COLO668 (cell line): ENCODE measurements at regions not wholly inside any gene's neighbourhood (a gene's known extent, or its start where the extent isn't known, plus 50 kb on each side); places are given as distances from the start of the nearest gene placed in this dataset.

Experiments used
- DNase-seq: peaks from one replicate; lab custom pipeline; 2025; ENCODE audit not compliant: unreplicated experiment; lab: John Stamatoyannopoulos, UW

DNA sequence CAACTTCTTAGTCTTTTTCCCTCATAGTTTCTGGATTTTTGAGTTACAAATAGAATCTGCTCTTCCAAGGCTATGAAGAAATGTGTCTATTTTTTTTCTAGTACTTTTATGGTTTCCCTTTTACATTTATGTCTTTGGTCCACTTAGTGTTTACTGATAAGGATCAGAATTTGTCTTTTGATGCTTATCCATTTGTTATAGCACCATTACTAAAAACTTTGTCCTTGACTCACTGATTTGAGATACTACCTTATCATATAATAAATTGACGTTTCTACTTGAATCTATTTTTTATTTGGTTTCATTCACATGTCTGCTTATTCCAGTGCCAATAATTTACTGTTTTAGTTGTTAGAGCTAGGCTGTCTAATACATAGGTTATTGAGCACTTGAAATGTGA is 161.1 kb upstream of the DPYD start:
- no peak for DNase-seq

DNA sequence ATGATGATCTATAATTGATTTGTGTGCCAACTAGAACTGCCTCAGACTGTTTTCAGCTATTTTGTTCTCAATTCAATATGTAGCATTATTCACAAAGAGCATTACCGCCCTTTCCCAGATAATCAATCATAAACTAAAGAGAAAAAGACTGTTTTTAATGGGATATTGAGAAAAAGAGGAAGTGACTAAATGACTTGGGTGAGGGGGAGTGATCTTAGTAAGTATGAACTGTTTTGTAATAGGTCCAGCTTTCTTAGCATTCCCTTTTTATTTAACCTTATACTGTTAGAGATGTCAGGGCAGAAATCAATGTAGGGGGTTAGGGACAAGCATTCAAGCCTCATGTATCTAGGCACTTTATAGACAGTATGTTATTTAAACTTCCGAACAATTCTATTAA is 157.8 kb upstream of the DPYD start:
- no peak for DNase-seq

DNA sequence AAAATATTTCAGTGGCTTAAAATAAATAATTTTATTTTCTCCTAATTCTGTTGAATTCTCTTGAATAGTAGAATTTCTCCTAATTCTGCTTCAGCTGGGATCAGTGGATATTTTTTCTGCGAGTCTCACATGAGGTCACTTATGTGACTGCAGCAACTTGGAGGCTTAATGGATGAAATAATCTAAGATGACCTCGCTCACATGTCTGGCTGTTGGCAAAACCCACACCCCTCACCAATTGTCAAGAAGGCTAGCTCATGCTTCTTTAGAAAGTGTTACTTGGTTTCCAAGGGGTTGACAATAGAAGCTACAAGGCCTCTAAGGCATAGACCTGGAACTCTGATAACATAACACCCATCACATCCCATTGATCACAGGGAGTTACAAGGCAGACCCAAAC is 156.9 kb upstream of the DPYD start:
- DNase-seq = no peak

DNA sequence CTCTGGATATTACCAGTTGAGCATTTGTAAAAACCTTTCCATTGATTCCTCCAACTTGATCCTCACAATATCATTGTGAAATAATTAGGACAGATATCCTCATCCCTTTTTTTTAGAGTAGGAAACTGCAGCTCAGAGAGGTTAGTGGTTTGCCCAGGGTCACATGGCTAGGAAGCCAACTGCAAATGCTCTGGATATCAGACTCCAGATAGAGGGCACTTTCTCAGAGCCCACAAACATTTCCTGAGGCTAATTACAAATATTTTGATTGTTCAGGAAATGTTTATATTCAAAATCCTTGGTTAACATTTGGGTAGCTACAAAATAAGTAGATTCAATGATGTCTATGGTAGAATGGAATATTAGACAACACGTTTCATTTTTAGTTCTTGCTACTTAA is 154.8 kb upstream of the DPYD start:
- no peak for DNase-seq

DNA sequence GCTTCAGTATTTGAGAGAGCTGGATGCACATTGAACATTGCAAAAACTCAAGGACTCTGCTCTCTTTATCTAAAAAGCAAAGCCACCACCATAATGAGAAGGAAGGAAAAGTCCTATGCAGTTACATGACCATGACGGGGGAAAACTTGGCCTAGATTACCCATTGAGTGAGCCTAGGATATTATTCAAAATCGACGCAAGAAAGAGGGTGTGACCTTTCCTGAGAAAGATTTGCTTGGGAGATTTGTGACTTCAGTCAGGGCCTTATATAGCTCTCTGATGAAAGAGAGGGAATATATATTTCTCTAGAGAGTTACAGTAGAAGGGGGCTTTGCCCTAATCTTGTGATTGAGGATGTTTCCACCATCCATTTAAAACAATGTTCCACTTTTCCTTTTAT is 153.0 kb upstream of the DPYD start:
- no peak for DNase-seq

DNA sequence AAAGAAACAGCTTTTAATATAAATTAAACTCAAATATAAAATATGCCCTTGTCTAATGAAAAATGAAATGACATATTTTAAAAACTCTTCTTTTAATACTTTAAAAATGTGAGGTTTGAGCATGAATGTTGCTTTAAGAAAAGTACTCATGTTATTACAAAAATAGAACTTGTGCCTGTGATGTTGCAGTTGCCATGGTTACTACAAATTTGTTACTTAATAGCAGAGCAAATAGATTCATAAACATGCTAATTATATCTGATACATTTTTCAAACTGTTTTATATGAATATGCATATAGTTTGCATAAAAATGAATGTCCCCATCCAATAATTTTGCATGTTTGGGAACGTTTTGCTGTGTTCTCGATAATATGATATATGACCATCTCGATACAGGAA is 152.3 kb upstream of the DPYD start:
- no peak for DNase-seq

DNA sequence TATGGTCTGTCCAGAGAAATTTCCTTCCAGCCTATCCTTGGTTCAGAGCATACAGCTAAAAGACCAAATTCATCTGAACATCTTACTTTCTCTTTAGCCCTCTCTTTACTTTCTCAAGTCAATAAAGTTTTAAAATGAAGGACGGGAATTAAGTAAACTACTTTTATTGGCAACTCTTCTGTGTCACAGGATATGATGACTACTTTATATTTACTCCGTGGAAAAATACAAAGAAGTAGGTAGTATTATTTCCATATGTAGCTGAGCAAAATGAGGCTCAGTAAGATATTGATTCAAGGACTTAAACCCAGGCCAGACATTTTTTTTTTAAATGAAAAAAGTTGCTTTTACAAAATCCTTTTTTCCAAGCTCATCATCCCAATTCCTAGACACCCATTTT is 151.2 kb upstream of the DPYD start:
- DNase-seq = no peak

DNA sequence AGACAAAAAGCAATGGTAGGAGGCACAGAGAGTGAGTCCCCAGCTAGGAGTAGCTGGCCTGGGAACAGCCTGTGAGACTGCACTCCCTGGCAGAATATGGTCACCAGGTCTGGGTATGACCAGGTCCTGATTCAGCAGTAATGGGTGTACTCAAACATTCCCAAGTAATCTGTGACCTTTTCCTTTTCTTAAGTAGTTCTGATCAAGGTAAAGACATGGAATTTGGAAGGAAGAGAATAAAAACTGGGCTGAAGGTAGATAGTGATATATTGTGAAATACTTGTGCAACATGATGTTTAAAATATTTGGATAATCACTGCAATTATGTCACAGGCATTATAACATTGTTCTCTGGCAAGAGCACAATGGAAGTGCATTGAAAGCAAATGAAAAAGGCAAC is 147.2 kb upstream of the DPYD start:
- DNase-seq = no peak

DNA sequence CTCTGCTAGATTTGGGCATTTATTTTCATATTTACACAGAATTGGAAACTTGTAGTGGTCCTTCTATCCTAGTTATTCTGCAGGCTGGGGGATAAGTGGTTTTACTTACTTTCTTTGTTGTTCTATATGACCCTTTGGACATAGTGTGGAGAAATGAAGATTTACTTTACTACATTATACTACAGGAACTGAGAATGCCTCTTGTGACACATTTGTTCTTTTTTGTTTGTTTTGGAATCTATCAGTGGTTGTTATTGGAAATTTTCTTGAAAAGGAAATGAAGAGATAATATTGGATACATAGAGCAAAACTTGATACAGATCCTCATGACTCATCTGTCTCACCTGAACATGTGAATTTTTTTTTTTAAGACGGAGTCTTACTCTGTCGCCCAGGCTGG is 146.1 kb upstream of the DPYD start:
- DNase-seq = no peak

DNA sequence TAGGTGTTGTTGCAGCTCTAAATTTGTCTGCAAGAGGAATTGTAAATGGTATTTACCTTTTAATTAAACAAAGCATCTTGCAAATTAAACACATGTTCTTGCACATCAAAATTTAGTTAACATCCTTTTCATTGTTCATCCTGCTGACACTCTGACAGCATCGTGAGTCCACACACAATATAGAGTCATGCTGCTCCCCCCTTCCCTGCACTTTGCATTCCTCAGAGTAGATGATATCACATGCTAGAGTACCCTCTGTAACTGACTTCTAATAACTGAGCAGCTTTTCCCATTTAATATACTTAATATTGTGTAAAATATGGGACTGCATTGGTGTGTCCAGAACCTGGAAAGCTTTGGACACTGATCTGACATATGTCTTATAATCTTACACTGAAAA is 138.8 kb upstream of the DPYD start:
- no peak for DNase-seq

DNA sequence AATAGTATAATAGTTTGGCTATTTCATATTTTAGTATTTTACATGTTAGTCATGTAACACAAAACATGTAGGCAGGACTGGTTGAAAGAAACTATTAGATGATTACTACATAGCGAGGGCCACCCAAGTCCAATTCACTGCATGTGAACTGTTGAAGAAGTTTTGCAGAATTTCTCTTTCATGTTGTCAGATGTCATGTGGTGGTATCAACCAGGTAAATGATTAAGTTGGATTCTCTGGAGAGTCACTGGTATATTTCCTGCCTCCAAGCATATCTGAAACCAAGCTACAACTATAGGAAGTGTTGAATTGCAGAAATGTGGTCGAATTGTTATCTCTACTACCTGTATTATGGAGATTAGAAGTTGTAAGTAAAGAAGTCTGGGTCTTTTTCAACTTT is 137.8 kb upstream of the DPYD start:
- DNase-seq = no peak

DNA sequence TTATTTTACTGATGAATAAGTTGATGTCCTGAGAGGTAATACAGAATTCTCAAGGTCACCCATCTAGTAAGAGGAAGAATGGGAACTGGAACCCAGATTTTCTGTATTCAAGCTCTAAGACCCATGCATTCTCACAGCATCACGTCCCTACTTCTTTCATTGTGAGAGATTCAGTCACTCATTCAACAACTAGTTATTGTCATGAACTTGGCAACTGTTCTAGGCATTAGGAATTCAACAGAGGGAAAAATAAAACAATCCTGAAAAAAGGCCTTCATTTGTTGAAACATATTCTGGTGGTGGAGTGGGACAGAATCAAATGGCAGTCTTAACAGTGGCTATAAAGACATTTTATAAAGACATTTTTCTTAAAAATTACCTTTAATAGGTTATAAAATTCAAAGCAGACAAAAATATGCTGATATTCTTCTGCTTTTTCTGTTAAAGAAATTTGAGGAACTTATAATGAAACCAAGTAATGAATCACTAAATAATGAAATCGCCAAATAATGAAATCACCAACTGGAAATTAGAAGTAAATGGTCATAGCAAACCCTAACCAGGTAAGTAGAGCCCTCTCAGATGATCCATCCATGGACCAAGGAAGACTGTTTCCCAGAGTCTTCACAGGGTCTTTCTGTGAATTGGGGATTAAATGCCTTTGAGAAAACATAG is 136.5 kb upstream of the DPYD start:
- DNase-seq = no peak

DNA sequence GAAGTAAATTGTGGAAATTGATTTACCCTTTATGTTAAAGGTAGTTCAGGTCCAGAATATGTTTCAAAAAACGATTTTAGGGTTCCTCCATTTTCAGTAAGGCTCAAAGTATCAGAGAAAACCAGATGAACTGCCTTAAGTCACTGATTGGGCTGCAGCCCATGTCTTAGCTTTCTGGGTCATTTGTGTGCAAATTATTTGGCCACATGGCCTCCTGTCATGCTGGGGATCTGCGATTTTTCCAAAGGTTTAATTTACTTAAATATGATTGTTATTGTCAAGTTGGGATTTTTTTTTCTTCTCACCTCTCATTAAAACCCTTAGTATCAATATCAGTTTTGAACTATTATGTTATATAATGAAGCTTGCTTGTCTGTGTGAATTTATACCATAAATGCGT is 135.9 kb upstream of the DPYD start:
- DNase-seq = no peak

DNA sequence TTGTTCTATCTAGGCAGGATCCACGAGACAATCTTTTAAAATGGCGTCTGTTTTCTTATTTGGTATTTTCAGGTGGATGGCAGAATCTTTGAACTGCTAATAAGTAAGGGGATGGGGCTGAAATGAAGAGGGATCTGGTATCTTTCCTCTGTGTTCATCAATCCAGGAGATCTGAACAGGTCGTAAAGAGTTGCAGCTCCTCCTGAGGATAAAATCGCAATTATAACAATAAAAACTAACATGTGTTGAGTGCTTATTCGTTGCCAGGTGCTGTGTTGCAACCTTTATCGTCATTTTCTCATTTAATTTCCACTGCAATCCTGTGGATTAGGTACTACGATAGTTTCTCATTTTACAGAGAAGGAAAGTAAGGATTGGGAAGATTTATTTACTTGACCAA is 134.6 kb upstream of the DPYD start:
- DNase-seq = no peak

DNA sequence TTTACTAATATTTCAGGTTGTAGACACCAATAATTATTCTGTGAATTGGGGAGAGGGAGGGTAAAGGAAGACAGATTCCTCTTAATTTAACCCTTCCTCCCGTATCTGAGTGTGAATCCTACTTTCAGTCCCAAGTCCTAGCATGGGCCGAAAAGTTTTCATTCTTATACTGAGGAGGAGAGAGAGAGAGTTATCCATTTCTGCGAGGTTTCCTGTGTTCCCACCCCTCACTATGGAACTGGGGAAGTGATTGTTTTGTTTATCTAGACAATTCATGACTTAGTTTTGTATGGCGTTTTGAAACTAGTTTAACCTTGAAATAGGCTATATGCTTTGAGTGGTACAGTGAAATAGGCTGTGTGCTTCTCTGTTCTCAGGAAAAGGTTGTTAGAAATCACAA is 134.0 kb upstream of the DPYD start:
- no peak for DNase-seq

DNA sequence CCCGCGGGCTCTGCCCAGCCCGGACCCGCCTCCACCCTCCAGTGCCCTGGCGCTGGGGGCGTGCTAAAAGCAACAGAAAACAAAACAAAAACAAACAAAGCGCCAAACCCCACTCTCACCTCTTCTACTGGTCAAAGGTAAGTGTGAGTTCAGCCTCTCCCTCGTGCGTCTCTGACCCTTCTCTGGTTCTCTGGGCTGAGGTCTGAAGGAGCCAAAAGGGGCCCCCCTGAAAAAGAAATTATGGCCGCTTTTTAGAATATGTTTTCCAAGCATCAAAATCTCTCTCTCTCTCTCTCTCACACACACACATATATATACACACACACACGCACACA is 133.5 kb upstream of the DPYD start:
- DNase-seq = no peak

DNA sequence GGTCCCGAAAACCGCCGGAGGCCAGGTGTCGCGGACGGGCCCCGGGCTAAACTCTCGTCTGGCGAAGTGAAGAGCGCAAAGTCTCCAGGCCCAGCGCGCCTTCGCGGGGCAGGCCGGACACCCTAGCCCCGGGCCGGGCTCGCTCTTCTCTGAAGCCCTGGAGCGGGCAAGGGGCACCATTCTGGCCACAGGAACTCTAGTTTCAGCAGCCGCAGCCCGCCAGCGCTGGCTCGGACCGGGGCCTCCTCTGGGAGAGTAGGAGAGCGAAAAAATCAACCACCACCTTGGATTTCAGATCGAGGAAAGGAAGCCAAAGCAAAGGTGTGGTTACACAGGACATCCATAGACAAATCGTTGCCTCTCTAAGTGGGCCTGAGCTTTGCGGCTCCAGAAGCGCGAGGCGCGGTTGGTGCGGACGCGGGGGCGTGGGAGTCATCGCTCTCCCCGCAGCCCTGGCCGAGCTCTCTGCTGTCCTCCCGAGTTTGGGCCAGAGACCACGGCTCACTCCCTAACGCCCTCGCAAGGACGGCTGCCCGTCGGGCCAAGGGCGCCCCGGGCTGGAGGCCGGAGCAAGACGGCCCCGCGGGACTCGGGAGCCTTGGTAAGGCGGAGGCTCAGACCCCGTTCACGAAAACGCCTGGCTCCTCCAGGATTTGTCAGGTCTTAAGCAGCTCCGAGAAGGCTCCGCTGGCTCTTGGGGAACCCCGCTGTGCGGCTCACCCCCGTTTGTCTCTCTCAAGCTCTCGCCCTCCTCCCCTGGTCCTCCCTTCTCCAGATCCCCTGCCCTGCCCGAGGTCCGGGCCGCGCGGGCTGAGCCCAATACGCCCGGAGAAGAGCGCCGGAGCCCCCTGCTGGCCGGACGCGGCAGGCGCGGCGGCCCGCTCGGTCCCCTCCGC is 132.9 kb upstream of the DPYD start:
- DNase-seq = peak; percentile 73

DNA sequence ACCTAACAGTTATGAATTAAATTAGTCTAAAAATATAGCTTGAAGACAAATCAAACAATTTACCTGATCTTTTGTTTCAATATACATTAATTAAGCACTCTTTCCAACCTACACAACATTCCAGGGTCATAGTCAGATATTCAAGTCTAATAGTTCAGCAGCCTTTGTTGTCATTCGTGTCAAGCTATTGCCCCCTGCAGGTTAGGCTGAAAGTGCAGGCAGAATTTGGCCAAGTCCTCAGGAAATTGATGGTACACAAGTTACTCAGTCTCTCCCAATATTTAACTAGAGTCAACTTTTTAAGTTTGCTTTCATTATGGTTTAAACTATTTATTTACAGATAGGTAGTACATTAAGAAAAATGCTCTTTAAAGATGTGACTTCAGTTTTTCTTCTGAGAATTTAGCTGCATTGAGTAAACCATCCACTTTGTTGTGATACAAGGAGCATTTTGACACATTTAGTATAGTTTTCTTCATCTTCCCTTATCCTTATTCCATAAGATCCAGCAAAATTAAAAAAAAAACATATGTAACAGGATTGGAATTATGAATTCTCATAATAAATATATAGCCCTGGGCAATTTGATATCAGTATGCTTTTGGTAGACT is 130.3 kb upstream of the DPYD start:
- peak; percentile 58 for DNase-seq

DNA sequence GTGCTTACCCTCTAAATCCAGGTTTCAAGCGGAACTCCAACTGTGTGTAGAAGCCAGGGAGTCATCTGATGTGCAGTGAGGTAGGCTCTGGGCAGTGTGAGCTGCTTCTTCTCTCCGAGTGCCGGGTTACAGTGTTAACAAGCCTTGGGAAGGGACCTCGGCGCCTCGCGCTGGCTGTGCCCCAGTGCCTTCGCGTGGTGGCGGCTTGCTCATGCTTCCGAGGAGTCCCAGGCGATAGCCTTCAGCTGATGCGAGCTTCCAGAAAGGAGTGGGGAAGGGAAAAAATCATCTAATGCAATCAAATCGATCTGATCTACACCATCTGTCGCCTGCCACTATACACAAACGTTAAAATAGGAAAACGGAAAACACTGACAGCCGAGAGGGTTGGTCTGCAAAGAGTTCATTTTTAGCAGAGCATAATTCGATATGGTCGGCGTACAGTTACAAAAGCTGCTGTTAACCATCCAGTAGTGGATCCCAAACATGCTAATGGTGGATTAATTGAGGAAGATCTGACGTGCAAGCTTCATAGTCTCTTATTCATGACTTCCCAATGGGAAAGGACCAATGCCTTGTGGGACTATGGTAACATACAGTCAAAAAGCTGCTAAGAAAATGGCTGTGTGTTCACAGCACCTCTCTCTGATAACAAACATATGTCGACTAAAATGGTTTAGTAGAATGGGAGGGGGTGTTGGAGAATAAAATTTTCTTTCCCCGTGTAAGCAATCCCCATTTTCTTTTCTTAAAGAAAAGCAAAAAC is 128.7 kb upstream of the DPYD start:
- no peak for DNase-seq

DNA sequence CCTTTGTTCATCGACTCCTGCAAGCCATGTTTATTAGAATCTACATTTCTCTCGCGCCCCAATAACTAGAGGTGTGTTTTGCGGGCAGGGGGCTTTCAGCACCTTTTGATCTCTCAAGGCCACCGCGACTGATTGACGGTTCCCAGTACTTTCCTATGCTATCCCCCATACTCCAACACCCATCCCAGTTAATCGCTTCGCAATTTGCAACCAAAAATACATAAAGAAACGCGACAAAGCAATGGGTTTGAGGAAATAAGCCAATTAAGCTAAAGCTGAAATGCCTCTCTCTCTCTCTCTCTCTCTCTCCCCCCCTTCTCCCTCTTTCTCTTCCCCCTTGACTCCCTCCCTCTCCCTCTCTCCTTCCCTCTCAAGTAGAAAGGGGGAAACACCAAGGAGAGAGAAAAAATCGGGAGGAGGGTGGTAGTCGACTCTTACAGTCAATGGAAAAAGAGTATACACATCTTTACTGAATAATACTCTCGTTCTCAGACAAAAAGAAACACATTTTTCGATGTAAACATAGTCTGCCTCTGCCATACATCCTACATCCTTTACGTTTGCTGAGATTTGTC is 128.0 kb upstream of the DPYD start:
- no peak for DNase-seq

DNA sequence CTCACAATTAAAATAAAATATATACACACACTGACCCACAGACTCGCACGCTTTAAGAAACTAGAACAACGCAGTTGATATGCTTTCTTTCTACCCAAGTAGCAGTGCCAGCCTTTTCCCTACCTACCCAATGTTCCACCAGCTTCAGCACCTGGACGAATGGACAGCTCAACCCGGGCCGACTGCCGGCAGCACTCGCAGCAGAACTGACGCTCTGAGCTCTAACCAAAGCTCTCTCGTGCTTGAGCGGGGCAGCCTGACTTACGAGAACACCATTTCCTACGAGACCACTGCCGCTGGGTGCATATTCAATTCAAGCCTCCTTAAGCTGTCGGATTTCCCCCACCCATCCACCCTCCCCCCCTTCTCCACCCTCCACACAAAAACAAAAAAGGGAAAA is 127.4 kb upstream of the DPYD start:
- no peak for DNase-seq
